ENCODE measurements at regions not wholly inside any gene's neighbourhood (a gene's known extent, or its start where the extent isn't known, plus 50 kb on each side); places are given as distances from the start of the nearest gene placed in this dataset.

DNA sequence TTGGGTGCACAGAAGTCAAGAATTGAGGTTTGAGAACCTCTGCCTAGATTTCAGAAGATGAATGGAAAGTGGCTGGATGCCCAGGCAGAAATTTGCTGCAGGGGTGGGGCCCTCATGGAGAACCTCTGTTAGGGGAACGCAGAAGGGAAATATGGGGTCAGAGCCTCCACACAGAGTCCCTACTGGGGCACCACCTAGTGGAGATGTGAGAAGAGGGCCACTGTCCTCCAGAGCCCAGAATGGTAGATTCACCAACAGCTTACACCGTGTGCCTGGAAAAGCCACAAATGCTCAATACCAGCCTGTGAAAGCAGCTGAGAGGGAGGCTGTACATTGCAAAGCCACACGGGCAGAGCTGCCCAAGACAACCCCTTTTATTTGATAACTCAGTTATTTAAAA, 383.5 kb downstream of the TLE4 start:
- no peak for DNase-seq

DNA sequence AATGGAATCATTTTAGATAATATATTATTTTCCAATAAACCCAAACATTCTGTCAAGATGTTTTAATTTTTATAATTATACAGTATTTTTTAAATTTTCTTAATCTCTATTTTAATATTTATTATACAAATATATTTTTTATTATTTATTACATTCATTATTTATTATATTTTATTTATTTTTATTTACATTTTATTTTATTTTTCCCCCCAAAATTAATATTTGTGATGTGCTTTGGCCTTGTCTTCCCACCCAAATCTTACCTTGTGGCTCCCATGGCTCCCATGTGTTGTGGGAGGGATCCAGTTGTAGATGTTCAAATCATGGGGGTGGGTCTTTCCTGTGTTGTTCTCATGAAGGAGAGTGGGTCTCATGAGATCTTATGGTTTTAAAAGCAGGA, 382.1 kb downstream of the TLE4 start:
- no peak for DNase-seq

GRCh38 chr9:79952401-79952800, 380.6 kb downstream of the TLE4 start:
- DNase-seq: no peak

DNA sequence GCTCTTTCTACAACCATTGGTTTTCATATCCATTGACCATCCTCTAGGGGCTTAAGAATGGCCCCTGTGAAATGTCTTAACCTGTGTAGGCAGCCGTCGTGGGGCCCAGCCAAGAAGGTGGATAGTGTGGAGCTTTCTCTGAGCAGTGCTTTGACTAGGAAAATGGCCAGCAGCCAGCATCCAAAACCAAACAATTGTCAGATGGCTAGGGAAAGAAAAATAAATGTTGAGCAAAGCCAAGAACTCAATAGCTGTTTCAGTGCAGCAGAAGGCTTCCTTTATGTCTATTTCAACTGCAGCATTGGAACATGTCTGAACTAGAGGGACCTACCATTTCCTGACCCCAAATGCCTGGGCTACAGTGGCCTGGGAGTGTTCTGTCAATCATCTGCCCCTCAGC, 374.9 kb downstream of the TLE4 start:
- no peak for DNase-seq

DNA sequence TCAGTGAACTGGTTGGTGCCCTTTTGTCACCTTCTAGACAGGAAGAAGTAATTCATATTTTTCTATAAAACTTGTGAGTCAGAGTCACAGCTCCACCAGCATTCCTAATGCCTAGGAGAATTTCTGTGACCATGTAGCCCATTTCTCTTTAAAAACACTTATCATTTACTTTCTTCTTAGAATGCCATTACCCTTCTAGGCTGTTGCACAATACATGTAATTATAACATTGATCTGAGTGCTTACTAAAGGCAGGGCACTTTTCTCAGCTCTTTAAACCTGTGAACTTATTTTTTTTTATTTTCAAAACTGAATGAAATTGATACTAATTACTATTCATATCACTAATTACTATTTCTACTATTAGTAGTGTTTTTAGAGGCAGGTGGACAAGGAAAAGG, 373.7 kb downstream of the TLE4 start:
- no peak for DNase-seq

GRCh38 chr9:79945016-79945415, 373.3 kb downstream of the TLE4 start:
- no peak for DNase-seq

DNA sequence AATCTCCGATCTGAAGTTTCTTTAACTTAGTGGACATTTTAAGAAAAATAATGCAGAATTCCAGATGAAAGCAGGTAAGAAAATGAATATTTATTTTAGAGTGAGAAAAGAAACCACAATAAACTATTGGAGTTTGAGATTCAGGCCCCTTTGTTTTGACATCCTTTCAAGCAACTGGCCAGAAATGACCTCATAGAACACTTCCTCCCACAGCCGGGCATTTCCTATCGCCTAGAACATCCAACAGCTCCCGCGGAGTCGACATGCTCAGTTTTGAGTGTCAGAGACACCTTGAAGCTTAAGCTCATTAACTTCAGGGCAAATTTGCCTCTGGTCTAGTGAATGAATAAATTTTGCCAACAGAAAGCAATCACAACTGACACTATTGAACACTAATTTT, 369.2 kb downstream of the TLE4 start:
- no peak for DNase-seq

DNA sequence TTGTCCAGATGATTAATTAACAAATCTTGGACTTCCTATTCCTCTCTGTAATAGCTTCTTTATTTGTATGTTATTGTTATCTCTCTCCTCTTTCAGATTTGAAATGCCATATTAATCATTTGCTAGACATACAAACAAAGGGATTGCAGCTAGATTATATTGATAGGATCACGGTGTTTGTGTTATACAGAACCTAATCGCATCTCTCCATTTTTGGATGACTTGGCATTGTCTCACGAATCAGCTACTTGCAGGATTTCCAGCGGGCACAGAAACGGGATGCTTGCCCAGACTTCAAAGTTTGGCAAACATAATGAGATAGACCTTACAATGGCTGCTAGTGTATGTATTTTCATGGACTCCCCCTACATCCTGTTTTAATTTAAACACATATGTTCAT, 368.1 kb downstream of the TLE4 start:
- DNase-seq: no peak

DNA sequence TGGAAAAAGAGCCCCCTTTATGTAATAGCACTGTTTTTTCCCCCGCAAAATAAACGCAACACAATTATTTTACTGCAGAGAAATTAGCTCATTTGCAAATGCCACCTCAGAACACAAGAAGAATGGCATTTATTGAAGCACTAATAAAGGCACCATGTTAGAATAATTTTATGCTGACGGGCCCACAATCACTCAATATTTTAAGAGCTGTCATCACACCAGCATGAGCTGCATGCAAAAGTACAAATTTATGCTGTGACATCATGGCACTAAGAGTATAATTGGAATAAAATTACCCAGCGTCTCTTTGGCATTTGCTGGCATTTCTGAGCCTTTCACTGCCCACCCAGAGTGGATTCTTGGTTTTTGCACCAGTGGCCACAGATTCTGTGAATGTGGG, 364.6 kb downstream of the TLE4 start:
- no peak for DNase-seq

DNA sequence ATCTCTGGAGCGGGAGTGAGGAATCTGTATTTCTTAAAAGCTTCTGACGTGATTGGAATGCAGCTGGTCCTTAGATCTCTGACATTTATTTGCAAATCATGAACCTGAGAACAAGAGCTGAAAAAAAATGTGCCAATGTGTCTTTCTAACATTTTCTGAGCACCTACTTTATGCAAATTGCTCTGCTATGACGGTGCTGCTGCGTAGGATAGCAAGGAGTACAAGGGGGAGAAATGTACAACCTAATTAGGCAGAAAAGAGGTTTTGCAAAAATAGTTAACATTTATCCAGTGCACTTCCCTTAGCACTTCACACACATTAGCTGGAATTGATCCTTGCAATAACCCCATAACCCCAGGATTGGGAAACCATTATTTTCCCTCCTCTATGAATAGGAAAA, 357.5 kb downstream of the TLE4 start:
- DNase-seq: no peak

DNA sequence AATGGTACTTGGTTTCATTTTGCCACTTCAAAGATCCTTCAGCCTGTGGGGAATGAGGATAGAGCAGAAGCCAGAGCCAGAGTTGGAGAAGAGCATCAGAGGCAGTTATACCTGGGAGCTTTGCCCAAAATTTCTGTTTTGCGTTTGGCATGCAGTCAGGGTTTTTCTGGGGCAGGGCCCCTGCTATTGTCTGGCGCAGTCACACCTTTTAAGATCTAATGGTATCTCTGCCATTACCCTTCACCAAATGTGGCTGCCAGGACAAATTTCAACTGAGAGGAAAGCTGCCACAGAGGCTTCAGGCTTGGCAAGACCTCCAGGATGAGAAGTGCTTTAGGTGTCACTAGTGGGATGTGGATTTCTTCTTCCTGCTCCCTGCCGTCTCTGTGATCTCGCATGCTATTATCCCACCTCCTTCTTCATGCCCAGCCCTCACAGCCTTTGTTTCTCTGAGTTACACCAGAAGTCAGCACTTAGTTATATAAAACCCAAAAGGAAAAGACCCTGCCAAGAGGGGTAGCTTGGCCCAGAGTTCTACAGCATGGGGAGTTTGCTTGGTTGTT, 357.0 kb downstream of the TLE4 start:
- DNase-seq: no peak

DNA sequence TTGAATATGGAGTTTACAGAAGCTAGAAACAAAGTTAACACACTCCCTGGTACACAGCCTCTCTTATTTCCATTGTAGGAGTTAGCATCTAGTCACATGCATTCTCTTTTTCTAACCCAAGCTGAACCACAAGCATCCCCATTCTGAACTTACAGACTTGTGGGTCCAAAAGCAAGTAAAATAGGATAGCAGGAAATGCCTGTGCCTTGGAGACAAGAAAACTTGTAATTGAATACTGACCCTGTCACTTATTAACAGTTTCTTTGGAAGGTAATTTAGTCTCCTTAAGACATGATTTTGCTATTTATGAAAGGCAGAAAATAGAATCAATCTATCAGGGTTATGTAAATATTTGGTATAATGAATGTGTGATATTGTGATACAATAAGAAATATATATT, 353.6 kb downstream of the TLE4 start:
- DNase-seq: peak; percentile 24

GRCh38 chr9:79924836-79925235, 353.1 kb downstream of the TLE4 start:
- DNase-seq: no peak

- no peak for DNase-seq
Observed at GRCh38 chr9:79917421-79917820, 345.7 kb downstream of the TLE4 start.

DNA sequence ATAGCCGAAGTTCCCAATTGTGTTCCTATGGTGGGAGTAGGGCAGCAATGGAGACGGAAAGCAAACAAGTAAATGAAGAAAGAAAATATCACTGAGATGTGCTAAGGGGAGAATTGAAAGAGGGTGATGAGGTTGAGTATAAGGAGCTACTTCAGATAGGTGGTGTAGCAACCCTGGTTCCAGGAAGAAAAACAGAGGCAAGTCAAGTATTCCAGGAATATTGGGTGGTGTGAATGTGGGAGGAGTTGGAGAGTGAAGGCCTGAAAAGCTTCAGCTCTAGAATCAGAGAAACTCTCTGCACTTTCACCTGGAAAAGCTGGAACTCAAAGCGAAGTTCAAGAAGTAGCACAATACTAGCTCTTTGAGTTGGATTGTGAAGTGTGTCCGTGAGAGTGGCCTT, 342.1 kb downstream of the TLE4 start:
- DNase-seq: no peak

DNA sequence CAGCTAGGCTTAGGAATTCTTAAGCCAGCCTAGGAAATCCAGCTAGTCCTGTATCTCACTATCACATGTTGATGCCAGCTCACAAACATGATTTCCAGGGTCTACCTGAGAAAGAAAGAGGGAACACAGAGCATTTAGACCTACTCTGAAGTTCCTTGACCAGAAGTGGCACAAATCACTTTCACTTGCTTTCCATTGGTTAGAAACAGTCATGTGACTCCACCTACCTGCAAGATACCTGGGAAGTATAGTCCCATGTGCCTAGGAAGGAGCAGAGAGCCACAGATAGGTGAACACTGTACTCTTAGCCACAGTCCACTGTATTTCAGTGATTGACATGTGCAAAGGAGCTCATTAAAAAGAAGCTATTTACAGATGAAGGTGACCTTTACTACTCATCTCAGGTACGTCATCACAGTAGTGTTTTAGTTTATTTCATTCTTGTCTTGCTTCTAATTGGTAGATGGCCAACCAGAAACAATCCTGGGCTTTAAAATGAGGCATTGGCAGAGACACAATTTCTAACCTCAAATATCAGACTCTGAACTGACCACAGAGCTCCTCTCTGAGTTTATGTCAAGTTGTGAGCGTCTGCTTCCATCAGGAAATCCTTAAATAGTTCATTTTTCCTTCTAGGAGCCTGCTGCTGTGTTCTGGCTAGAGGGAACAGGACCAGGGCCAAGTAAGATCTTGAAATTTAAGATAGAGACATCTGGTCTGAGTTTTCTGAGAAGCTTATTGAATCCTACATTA, 340.7 kb downstream of the TLE4 start:
- no peak for DNase-seq

- DNase-seq: no peak
Observed at GRCh38 chr9:79911724-79912123, 340.0 kb downstream of the TLE4 start.

DNA sequence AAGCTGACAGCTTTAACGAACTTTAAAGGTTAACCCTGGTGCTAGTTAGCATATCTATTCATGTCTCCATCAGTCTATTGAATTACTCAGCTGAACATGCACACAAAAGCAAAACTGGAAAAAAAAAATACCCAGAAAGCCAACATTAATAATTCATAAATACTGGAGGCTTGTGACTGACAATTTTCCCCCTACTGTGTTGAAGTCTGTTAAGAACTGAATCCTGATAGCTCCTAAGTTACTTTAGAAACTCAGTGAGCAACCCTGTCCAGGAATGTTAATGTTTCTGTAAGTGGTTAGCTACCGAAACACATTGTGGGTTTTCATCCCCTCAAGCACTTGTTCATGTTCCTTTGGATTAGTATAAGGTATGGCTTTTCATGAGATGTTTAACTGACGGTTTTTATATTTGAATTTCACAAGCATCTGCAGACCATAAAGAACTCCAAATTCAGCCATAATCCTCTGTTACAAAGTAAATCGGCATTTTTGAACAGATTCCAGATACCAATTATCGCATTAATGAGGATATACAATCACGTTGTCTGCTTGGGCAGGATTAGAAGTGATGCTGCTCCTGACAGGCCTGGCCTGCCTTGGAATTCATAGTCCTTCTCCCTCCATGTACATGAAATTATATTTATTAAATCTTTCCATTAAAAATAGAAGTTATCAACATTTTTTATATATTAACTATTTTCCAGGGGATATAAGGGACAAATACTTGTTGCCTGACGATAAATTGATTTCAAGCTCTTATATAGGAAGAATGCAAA, 331.2 kb downstream of the TLE4 start:
- no peak for DNase-seq

DNA sequence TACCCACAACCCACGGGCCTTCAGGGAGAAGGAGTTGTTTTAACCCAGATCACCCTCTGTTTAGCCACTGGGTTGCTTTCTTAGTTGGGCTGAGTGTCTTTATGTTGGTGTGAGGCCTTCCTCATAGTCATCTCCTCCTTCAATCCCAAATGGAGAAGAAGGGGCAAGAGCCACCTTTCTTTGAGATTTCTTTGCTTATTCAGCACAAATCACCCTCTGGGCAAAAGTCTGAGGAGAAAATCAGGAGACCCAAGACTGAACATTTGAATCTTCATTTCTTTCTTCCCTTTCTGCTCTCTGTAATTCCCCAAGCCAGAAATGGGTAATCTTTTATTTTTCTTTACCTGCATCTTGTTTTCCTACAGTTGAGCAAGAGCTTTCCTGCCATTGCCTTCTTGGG, 329.0 kb downstream of the TLE4 start:
- DNase-seq: no peak

DNA sequence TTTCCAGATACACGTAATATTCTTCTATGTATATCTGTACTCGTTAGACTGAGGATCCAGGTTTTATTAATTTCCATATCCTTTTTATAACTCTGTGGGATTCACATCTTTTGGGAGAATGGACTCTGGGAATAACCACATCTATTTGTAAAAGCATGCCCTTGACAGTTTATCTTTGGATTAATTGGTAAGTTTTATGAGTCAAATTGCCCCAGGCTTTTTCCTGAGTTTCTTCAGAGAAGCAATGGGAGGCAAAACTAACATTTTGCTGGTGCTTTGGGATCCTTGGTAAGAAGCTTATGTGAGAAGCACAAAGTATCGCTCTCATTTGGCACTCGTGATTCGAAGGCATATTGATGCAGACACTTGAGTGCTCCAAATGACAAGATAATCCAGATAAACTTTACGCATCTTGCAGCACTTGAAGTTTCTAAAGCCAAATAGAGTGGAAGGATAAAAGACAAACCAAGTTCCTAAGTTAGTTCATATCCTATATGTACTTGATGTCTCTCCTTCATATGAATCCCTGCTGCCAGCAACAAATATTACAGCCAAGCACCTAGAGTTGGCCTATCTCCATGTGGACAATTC, 324.7 kb downstream of the TLE4 start:
- no peak for DNase-seq

- DNase-seq: no peak
Observed at GRCh38 chr9:79895232-79895631, 323.5 kb downstream of the TLE4 start.

- no peak for DNase-seq
Observed at GRCh38 chr9:79889369-79889768, 317.6 kb downstream of the TLE4 start.

- DNase-seq: no peak
Observed at GRCh38 chr9:79885093-79885857, 313.5 kb downstream of the TLE4 start.
